RPMI8226 (cell line): ENCODE measurements at regions not wholly inside any gene's neighbourhood (a gene's known extent, or its start where the extent isn't known, plus 50 kb on each side); places are given as distances from the start of the nearest gene placed in this dataset.
"Not testable (repeated sequence)": the region's sequence is repeated elsewhere in the genome, so short reads cannot be mapped to it uniquely, and the experiment has no call there.

ENCODE experiments used
- DNase-seq: peaks from one replicate; pipeline ENCODE4 v3.0.0-alpha.2; 2015

- DNase-seq, result no peak
Observed at GRCh38 chrX:55813150-55813549, 95.6 kb downstream of the RRAGB start.

DNA sequence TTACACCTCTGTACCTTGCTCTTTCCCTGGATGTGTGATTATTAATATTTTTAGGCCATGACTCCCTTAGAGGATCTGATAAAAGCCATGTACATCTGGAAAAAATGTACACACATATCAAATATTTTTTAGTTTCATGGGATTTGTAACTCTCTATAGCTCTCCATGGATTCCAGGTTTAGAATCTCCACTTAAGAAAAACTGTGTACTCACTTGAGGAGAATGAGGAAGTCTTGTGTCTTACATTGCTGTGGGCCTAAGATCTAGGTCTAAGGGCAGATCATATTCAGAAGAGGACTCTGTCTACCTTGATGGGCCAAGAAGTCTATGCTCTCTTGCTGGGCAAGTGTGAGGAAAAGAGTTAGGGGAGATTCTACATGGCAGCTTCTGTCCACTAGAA, 98.0 kb downstream of the RRAGB start:
- DNase-seq, result no peak

DNA sequence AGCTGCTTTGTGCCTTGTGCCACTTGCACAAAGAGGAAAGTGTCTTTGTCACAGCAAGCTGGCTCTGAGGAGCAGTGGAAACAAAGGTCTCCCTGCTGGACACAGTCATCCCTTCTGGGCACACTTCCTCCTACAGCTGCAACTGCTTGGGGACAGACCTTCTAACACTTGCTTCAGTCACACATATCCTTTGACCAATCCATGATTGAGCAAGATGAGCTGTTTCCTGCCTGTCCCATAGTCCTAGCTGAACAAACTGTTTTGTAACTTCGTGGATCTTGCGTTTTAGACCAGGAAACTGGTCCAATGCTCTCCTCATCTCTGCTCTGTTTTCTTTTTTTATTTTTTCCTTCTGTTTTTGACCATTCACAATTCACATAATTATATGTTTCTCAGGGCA, 98.5 kb downstream of the RRAGB start:
- DNase-seq, result no peak

GRCh38 chrX:55818673-55819375, 101.3 kb downstream of the RRAGB start:
- no peak for DNase-seq

GRCh38 chrX:55839485-55839884, 121.9 kb downstream of the RRAGB start:
- no peak for DNase-seq

GRCh38 chrX:55841962-55842752, 124.6 kb downstream of the RRAGB start:
- DNase-seq, result peak; percentile 18

GRCh38 chrX:55866779-55867178, 149.2 kb downstream of the RRAGB start:
- DNase-seq, result not testable (repeated sequence)

DNA sequence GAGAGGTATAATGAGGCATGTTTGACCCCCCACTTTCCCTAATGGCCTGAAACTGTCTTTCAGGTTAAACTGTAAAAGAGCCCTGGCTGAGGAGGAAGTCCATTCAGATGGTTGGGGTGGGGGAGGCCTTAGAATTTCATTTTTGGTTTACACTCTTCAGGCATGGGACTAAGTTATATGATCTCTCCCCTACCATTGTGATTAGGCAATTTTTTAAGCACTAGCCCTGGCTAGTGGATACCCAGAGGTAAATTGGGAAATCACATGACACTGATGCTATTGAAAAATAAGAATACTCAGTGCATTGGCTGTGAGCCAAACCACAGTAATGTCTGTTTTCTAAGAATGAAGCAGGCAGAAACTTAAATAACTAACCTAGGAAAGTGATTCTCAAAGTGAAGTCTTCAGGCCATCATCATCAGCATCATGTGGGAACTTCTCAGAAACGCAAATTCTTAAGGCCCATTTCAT, 149.7 kb downstream of the RRAGB start:
- DNase-seq, result peak; percentile 81

- DNase-seq, result no peak
Observed at GRCh38 chrX:55867708-55868107, 150.2 kb downstream of the RRAGB start.

- DNase-seq, result no peak
Observed at GRCh38 chrX:55874807-55875206, 157.3 kb downstream of the RRAGB start.

- DNase-seq, result not testable (repeated sequence)
Observed at GRCh38 chrX:55883541-55883940, 166.0 kb downstream of the RRAGB start.

DNA sequence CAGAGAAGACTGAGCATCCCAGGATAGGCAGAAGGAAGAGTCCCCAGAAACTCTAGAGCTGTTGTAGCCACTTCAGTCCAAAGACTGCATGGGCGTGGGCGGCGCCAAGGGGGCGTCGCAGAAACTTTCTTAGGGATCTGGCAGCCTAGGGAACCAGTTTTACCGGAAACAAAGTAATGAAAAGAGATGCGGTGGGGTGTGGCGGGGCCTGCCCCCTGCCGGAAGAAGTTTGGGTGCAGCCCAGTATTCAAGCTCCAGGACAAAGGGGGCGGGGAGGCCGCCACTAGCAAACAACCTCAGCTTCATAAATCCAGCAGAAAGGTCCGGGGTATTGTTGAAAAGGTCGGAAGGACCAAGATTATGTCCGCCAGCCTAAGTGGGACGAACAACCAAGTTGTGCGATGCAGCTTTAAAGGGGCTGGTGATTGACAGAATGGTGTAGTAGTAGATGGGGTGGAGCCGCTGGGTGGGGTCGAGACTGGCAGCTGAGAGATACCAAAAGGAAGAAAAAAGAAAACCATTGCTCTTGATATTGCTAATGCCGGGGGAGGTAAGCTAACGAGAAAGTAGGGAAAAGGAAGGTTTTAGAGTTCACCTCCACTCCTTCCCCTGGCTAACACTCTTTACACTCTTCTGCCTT, 190.5 kb downstream of the RRAGB start:
- DNase-seq, result peak; percentile 78

DNA sequence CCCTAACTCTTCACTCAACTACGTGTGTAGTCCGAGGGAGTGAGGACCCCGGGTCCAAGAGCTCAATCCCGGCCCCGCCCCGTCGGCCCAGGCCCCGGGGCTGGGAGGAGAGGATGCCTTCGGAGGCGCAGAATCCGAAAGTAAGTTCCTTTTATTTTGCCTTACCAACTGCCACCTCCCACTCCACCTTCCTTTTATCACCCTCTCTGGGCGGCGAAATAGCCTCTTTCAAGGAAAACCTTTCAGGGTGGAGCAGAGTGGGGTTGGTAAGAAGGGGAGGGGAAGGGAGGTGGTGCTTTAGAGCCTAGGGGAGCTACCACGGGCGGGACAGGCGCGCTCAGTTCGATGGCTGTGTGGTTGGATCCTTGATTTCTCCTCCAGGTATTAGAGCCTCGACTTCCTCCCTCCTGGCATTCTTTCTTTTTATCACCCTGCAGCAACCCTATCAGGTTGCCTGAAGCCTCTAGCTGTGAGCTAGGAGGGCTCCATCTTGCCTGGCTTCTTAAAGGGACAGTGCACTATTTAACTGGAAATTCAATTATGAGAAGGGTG, 191.2 kb downstream of the RRAGB start:
- peak; percentile 31 for DNase-seq

DNA sequence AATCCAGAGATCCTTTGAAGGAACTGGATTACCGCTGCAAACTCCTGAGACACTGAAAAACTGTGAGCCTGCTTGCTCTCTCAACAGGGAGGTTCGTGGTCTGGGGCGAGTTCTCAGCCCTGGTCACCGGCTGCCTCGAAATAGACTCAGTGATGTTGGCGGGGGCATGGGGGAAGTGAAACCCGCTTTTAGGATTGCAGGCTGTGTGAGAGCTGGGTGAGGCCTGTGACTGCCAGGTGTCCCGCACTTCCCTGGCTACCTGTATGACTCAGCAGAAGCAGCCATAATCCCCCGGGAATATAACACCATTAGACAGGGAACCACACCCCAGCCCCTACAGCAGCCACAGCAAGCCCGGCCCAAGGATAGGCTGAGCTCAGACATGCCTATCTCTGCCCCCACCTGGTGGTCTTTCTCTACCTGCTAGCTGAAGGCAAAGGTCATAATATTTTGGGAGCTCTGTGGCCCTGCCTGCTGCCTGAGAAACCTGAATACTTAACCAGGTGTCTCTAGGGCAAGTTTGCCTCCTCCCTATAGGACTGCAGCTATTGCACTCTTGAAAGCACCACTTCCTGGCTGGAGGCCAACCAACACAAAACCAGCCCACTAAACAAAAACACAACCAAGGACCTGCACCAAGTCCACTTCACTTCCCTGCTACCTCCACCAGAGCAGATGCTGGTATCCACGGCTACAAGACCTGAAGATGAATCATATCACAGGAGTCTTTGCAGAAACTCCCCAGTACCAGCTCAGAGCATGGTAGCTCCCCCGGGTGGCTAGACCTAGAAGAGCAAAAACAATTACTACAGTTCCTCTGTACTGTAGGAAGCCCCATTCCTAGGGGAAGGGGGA, 202.0 kb downstream of the RRAGB start:
- peak; percentile 89 for DNase-seq

- no peak for DNase-seq
Observed at GRCh38 chrX:55924574-55924973, 207.0 kb downstream of the RRAGB start.

- DNase-seq, result not testable (repeated sequence)
Observed at GRCh38 chrX:55928529-55928928, 211.0 kb downstream of the RRAGB start.
